Vagina (tissue), 2 donors: ENCODE measurements at regions not wholly inside any gene's neighbourhood (a gene's known extent, or its start where the extent isn't known, plus 50 kb on each side); places are given as distances from the start of the nearest gene placed in this dataset.

ENCODE experiments used
- DNase-seq, 2 donors: peaks; one replicate each; pipeline ENCODE4 v3.0.0-alpha.2; 2017; ENCODE audit errors: extremely low spot score in 2 of 2
- H3K27ac ChIP-seq: fragments of 200-600 bp; sonication (generic); one replicate; pipeline ENCODE4 v1.5.1; 2019
- H3K27me3 ChIP-seq: fragments of 200-600 bp; sonication (generic); one replicate; pipeline ENCODE4 v1.5.1; 2019
- H3K36me3 ChIP-seq, 2 donors: fragments of 200-600 bp; sonication (generic); one replicate each; pipeline ENCODE4 v1.5.1; 2017 to 2019
- H3K4me1 ChIP-seq: fragments of 200-600 bp; sonication (generic); one replicate; pipeline ENCODE4 v1.5.1; 2019
- H3K4me3 ChIP-seq, 2 donors: fragments of 200-600 bp; sonication (generic); 1 replicate in 1 of 2; 2 replicates in 1 of 2; pipeline ENCODE4 v1.5.1; 2016 to 2019
- H3K9me3 ChIP-seq: fragments of 200-600 bp; sonication (generic); one replicate; pipeline ENCODE4 v1.5.1; 2019
- POLR2A ChIP-seq, 2 donors: fragments of 450-650 bp; IDR thresholded peaks; one replicate each; pipeline ENCODE4 v1.6.1; 2017; ENCODE audit warnings: antibody characterized with exemption in 2 of 2, mild to moderate bottlenecking in 2 of 2, moderate library complexity in 2 of 2
- POLR2AphosphoS5 ChIP-seq, 2 donors: sonication (generic); formaldehyde crosslinking; IDR thresholded peaks; one replicate each; pipeline ENCODE4 v1.9.0; 2017; ENCODE audit warnings: antibody characterized with exemption in 2 of 2, mild to moderate bottlenecking in 2 of 2, low read depth in 1 of 2; ENCODE audit not compliant: insufficient read depth in 1 of 2
- intact Hi-C: fragments of 100-400 bp; cut with DNase I; formaldehyde crosslinking; loops from one replicate; pipeline ENCODE4 v1.15.1; 2023
- TF ChIP-seq, protein P1 (sequence below), 3 experiments: fragments of 450-650 bp in 2 of 3; fragments of 200-600 bp in 1 of 3; sonication (generic) in 1 of 3; IDR thresholded peaks; one replicate each; pipeline ENCODE4 v1.5.1; 2017 to 2019; ENCODE audit warnings: antibody characterized with exemption in 3 of 3, mild to moderate bottlenecking in 2 of 3, moderate library complexity in 2 of 3

DNA sequence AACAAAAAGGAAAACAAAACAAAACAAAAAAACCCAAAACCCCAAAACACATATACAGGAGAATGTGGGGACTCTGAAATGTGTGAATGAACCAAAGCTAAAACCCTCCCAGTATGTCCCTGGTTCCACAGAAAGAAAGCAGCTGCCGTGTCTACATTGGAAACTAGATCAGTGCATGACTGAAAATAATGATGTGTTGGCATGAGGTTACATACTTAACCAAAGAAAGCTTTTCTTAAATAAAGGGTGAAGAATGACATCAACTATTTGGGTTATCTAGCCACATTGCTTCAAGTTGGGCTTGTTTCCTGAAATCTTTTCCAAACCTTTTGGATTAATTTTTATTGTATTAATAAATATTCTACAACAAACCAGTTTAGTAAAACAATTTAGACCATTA, 91.9 kb upstream of the FN1 start:
- Histone ChIP-seq H3K27ac (no peak overlapping the region), H3K9me3 (no peaks in the 10 kb centered on the region), H3K27me3 (no peaks in the 10 kb centered on the region), H3K4me3 (no peak overlapping the region), H3K4me1 (no peaks in the 10 kb centered on the region), H3K36me3 (no peaks in the 10 kb centered on the region)
- no peak for DNase-seq
- TF ChIP-seq POLR2A (IDR thresholded peaks at IDR 0.05): no peak
- TF ChIP-seq, protein P1, sequence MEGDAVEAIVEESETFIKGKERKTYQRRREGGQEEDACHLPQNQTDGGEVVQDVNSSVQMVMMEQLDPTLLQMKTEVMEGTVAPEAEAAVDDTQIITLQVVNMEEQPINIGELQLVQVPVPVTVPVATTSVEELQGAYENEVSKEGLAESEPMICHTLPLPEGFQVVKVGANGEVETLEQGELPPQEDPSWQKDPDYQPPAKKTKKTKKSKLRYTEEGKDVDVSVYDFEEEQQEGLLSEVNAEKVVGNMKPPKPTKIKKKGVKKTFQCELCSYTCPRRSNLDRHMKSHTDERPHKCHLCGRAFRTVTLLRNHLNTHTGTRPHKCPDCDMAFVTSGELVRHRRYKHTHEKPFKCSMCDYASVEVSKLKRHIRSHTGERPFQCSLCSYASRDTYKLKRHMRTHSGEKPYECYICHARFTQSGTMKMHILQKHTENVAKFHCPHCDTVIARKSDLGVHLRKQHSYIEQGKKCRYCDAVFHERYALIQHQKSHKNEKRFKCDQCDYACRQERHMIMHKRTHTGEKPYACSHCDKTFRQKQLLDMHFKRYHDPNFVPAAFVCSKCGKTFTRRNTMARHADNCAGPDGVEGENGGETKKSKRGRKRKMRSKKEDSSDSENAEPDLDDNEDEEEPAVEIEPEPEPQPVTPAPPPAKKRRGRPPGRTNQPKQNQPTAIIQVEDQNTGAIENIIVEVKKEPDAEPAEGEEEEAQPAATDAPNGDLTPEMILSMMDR (IDR thresholded peaks at IDR 0.05): no peak
- TF ChIP-seq POLR2AphosphoS5 (IDR thresholded peaks at IDR 0.05; ENCODE audit: insufficient read depth in 1 of 2, low read depth in 1 of 2): no peak
- intact Hi-C loops: loop anchor here (10.0 kb wide), 1 partner anchor 107 kb away; no protein-coding TSS in a partner anchor

DNA sequence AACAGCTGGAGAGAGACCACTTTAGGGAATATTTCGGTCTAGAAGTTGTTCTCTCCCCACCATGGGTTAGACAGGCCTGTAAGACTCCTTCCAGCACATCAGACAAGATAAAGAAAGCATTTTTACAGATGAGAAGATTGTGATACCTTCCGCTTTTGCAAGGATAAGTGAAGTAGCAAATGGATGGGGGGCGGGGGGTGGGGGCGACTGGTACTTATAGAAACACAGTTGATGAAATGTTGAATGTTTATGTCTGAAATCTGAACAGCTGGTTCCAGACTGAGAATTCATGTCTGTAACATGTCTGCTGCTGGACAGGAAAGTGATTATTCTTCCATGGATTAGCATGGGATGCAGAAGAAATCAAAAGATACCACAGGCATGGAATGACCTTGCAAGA, 90.5 kb upstream of the FN1 start:
- H3K36me3 ChIP-seq: no peaks in the 10 kb centered on the region
- intact Hi-C loops: loop anchor here (10.0 kb wide), 1 partner anchor 108 kb away; no protein-coding TSS in a partner anchor
- TF ChIP-seq POLR2A (IDR thresholded peaks at IDR 0.05) (no peak), POLR2AphosphoS5 (IDR thresholded peaks at IDR 0.05; ENCODE audit: insufficient read depth in 1 of 2, low read depth in 1 of 2) (no peak)
- TF ChIP-seq, protein P1 (IDR thresholded peaks at IDR 0.05): no peak
- no peak overlapping the region for H3K27ac ChIP-seq
- no peak for DNase-seq
- no peaks in the 10 kb centered on the region for H3K27me3 ChIP-seq
- H3K9me3 ChIP-seq: no peaks in the 10 kb centered on the region
- no peak overlapping the region for H3K4me3 ChIP-seq
- no peaks in the 10 kb centered on the region for H3K4me1 ChIP-seq

DNA sequence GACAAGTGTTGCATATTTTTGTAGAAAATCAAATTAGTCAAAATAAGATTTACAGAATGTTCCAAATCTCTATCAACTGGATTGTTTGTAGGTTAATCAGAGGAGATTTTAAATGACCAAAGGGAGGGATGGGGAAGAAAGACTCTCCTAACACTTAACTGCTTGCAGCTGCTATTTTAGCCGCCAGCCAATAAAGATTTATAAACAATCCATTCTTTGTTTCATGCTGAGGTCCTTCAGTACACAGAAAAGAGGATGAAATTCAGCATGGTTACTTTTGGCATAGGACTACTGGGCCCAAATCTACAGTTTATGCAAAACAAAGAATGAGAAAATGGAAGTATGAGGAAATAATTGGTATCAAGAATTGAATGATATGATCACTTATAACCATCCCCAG, 86.4 kb upstream of the FN1 start:
- Histone ChIP-seq H3K9me3 (no peaks in the 10 kb centered on the region), H3K4me3 (no peak overlapping the region), H3K36me3 (no peaks in the 10 kb centered on the region), H3K27ac (no peak overlapping the region), H3K4me1 (no peaks in the 10 kb centered on the region), H3K27me3 (no peaks in the 10 kb centered on the region)
- no peak for TF ChIP-seq POLR2A (IDR thresholded peaks at IDR 0.05)
- TF ChIP-seq, protein P1 (IDR thresholded peaks at IDR 0.05): no peak
- TF ChIP-seq POLR2AphosphoS5 (IDR thresholded peaks at IDR 0.05; ENCODE audit: insufficient read depth in 1 of 2, low read depth in 1 of 2): no peak
- DNase-seq: no peak
- intact Hi-C loops: loop anchor here (10.0 kb wide), 1 partner anchor 113 kb away; no protein-coding TSS in a partner anchor

DNA sequence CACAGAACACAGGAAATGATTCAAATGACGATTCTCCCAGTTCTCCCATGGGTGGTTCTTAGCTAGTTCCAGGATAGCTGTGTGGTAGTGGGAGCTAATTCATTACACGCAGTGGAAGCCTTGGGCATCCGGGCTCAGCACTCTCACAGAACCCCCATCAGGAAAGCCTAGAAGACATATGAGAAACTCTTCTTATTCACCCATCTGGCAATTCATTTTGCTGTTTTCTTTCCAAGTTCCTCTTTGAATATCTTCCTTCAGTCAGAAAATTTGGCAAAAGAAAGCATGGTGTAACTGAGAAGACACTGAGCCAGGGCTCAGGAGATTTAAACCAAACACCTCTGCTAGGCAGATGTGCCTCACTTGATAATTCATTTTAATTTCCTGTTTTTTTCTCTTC, 85.2 kb upstream of the FN1 start:
- H3K4me1 ChIP-seq: no peaks in the 10 kb centered on the region
- TF ChIP-seq POLR2A (IDR thresholded peaks at IDR 0.05) (no peak), POLR2AphosphoS5 (IDR thresholded peaks at IDR 0.05; ENCODE audit: insufficient read depth in 1 of 2, low read depth in 1 of 2) (no peak)
- TF ChIP-seq, protein P1 (IDR thresholded peaks at IDR 0.05): no peak
- no peaks in the 10 kb centered on the region for H3K27me3 ChIP-seq
- DNase-seq: no peak
- H3K27ac ChIP-seq: no peak overlapping the region
- no peaks in the 10 kb centered on the region for H3K36me3 ChIP-seq
- intact Hi-C loops: loop anchor here (10.0 kb wide), 1 partner anchor 114 kb away; no protein-coding TSS in a partner anchor
- no peak overlapping the region for H3K4me3 ChIP-seq
- H3K9me3 ChIP-seq: no peaks in the 10 kb centered on the region

DNA sequence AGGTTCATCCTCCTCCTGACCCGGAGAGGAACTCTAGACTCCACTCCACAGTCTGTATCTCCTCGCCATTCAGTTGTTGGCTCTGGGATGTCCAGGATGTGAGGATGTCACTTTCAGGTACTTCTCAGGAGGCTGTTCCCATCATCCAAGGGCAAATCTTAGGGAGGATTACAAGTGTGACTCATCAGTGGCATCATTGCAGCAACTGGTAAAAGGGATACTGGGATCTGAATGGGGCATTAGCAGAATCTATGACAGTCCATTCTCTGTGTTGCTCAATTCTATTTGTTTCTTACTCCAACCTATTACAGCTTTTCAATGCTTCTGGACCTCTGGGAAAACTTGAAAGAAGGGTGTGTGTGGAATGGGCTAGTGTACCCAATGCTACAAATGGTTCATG, 81.5 kb upstream of the FN1 start:
- TF ChIP-seq, protein P1 (IDR thresholded peaks at IDR 0.05): no peak
- TF ChIP-seq POLR2A (IDR thresholded peaks at IDR 0.05) (no peak), POLR2AphosphoS5 (IDR thresholded peaks at IDR 0.05; ENCODE audit: insufficient read depth in 1 of 2, low read depth in 1 of 2) (no peak)
- no peaks in the 10 kb centered on the region for H3K27me3 ChIP-seq
- no peak overlapping the region for H3K27ac ChIP-seq
- intact Hi-C loops: no loop called here
- H3K4me3 ChIP-seq: no peak overlapping the region
- H3K4me1 ChIP-seq: no peaks in the 10 kb centered on the region
- H3K9me3 ChIP-seq: no peaks in the 10 kb centered on the region
- H3K36me3 ChIP-seq: no peaks in the 10 kb centered on the region
- DNase-seq: no peak
